Fibroblast of lung (primary cell): ENCODE measurements at regions not wholly inside any gene's neighbourhood (a gene's known extent, or its start where the extent isn't known, plus 50 kb on each side); places are given as distances from the start of the nearest gene placed in this dataset.

ENCODE experiments used
- EZH2 ChIP-seq: IDR thresholded peaks from 2 replicates; pipeline ENCODE4 v1.5.1; 2012; ENCODE audit warnings: low read length, control low read depth, mild to moderate bottlenecking; ENCODE audit errors: missing control alignments
- TF ChIP-seq, protein P1 (sequence below), 2 donors: IDR thresholded peaks in 1 of 2; conservative IDR thresholded peaks in 1 of 2; 1 replicate in 1 of 2; 2 replicates in 1 of 2; pipeline ENCODE4 v1.5.1; 2011 to 2012; ENCODE audit warnings: low read length in 2 of 2, control low read depth in 1 of 2, inconsistent platforms in 1 of 2, low read depth in 1 of 2, mild to moderate bottlenecking in 1 of 2

DNA sequence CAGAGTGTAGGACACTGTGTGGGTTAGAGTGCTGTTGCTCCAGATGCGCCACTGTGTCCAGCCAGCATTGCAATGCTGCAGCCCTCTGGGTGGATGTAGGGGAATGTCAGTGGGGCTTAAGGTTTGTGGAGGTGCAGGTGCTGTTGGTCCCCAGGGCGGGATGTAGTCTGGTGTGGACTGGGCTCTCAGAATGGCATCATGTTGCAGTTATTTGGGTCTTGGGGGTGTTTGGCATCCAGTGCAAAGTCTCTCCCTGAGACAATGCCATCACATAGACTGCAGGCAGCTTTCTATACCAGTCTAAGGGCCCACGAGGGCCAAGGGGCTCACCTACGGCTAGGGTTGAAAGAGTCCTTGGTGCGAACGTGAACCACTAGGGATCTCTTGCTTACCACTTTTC lies 275.3 kb downstream of the SOX11 start:
- no peak for TF ChIP-seq EZH2
- TF ChIP-seq, protein P1, sequence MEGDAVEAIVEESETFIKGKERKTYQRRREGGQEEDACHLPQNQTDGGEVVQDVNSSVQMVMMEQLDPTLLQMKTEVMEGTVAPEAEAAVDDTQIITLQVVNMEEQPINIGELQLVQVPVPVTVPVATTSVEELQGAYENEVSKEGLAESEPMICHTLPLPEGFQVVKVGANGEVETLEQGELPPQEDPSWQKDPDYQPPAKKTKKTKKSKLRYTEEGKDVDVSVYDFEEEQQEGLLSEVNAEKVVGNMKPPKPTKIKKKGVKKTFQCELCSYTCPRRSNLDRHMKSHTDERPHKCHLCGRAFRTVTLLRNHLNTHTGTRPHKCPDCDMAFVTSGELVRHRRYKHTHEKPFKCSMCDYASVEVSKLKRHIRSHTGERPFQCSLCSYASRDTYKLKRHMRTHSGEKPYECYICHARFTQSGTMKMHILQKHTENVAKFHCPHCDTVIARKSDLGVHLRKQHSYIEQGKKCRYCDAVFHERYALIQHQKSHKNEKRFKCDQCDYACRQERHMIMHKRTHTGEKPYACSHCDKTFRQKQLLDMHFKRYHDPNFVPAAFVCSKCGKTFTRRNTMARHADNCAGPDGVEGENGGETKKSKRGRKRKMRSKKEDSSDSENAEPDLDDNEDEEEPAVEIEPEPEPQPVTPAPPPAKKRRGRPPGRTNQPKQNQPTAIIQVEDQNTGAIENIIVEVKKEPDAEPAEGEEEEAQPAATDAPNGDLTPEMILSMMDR (conservative IDR thresholded peaks at IDR 0.05 in 1 of 2, IDR thresholded peaks at IDR 0.05 in 1 of 2; ENCODE audit: low read depth in 1 of 2, low read length in 2 of 2): no peak
